Progenitor cell of endocrine pancreas (in vitro differentiated cells): ENCODE measurements at regions not wholly inside any gene's neighbourhood (a gene's known extent, or its start where the extent isn't known, plus 50 kb on each side); places are given as distances from the start of the nearest gene placed in this dataset.

Source experiments
- DNase-seq: peaks from one replicate; pipeline ENCODE4 v3.0.0; 2021; ENCODE audit warnings: low spot score; ENCODE audit not compliant: unreplicated experiment
- H3K27ac Mint-ChIP-seq: 2 replicates; pipeline ENCODE4 v1.8.0; 2021; ENCODE audit warnings: mild to moderate bottlenecking, moderate library complexity, mixed read lengths
- H3K27me3 Mint-ChIP-seq: 2 replicates; pipeline ENCODE4 v1.8.0; 2021; ENCODE audit warnings: mixed read lengths
- H3K36me3 Mint-ChIP-seq: 2 replicates; pipeline ENCODE4 v1.8.0; 2022; ENCODE audit warnings: mixed read lengths; ENCODE audit not compliant: insufficient read depth
- H3K4me1 Mint-ChIP-seq: 2 replicates; pipeline ENCODE4 v1.8.0; 2021; ENCODE audit warnings: low read depth, mixed read lengths
- H3K4me3 Mint-ChIP-seq: 2 replicates; pipeline ENCODE4 v1.8.0; 2021; ENCODE audit warnings: low read depth, mild to moderate bottlenecking, moderate library complexity, mixed read lengths
- H3K9me3 Mint-ChIP-seq: 2 replicates; pipeline ENCODE4 v1.8.0; 2021; ENCODE audit warnings: low read depth, mixed read lengths
- CTCF ChIP-seq: fragments of 200-600 bp; sonication (generic); IDR thresholded peaks from one replicate; pipeline ENCODE4 v1.5.0; 2021; ENCODE audit warnings: antibody characterized with exemption, mild to moderate bottlenecking; ENCODE audit not compliant: unreplicated experiment

- no peak for DNase-seq
- no peak overlapping the region for H3K4me3 Mint-ChIP-seq
- no peak for TF ChIP-seq CTCF
- no peaks in the 10 kb centered on the region for H3K9me3 Mint-ChIP-seq
- peaks cover 1% of the 10 kb centered on the region for H3K4me1 Mint-ChIP-seq
- no peak overlapping the region for H3K27ac Mint-ChIP-seq
- H3K27me3 Mint-ChIP-seq: peaks cover 70% of the 10 kb centered on the region
- no peaks in the 10 kb centered on the region for H3K36me3 Mint-ChIP-seq
These were observed 318.7 kb upstream of the IRX4 start for GRCh38 chr5:2201421-2201820.

GRCh38 chr5:2201011-2201410, 318.3 kb upstream of the IRX4 start:
- H3K36me3 Mint-ChIP-seq: no peaks in the 10 kb centered on the region
- TF ChIP-seq CTCF: no peak

GRCh38 chr5:2200261-2200950, 317.7 kb upstream of the IRX4 start:
- no peaks in the 10 kb centered on the region for H3K4me1 Mint-ChIP-seq
- no peaks in the 10 kb centered on the region for H3K9me3 Mint-ChIP-seq
- no peak for DNase-seq
- no peak overlapping the region for H3K4me3 Mint-ChIP-seq
- H3K27me3 Mint-ChIP-seq: peaks cover 71% of the 10 kb centered on the region
- no peaks in the 10 kb centered on the region for H3K36me3 Mint-ChIP-seq
- TF ChIP-seq CTCF: no peak
- H3K27ac Mint-ChIP-seq: no peak overlapping the region

More at GRCh38 chr5:2201011-2201410, 318.3 kb upstream of the IRX4 start:
- Mint-ChIP-seq H3K4me3 (no peak overlapping the region), H3K27ac (no peak overlapping the region), H3K27me3 (peaks cover 69% of the 10 kb centered on the region), H3K9me3 (no peaks in the 10 kb centered on the region), H3K4me1 (no peaks in the 10 kb centered on the region)
- no peak for DNase-seq

GRCh38 chr5:2199697-2200096, 317.0 kb upstream of the IRX4 start:
- no peak for DNase-seq
- Mint-ChIP-seq H3K36me3 (no peaks in the 10 kb centered on the region), H3K4me1 (no peaks in the 10 kb centered on the region), H3K4me3 (no peak overlapping the region), H3K9me3 (no peaks in the 10 kb centered on the region), H3K27me3 (peaks cover 65% of the 10 kb centered on the region), H3K27ac (no peak overlapping the region)
- TF ChIP-seq CTCF: no peak

- Mint-ChIP-seq H3K9me3 (no peaks in the 10 kb centered on the region), H3K36me3 (no peaks in the 10 kb centered on the region), H3K27me3 (peaks cover 64% of the 10 kb centered on the region), H3K4me1 (no peaks in the 10 kb centered on the region), H3K4me3 (no peak overlapping the region), H3K27ac (no peak overlapping the region)
- TF ChIP-seq CTCF: no peak
- no peak for DNase-seq
These were observed 314.4 kb upstream of the IRX4 start for GRCh38 chr5:2196989-2197619.
